ENCODE measurements at regions not wholly inside any gene's neighbourhood (a gene's known extent, or its start where the extent isn't known, plus 50 kb on each side); places are given as distances from the start of the nearest gene placed in this dataset.

DNA sequence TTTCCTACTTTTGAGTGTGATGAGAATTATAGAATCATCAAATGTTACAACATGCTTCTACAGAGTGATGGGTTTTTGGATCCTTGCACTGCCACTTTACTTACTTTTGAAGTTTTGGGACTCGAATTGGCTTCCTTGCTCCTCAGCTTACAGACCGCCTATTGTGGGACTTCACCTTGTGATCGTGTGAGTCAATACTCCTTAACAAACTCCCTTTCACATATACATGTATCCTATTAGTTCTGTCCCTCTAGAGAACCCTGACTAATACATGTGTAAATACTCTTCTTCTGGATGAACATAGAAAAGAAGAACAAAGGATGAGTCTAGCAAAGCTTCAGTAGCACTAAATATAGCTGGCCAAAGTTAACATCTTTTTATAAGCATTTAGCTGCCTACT lies 98.7 kb upstream of the PDE4D start:
- TF ChIP-seq CTCF (IDR thresholded peaks at IDR 0.05) = no peak
- Histone ChIP-seq H3K4me3 (no peak overlapping the region), H3K36me3 (no peaks in the 10 kb centered on the region), H3K9ac (ENCODE audit: low read depth in 2 of 2, low read length in 2 of 2) (no peak overlapping the region), H3K9me3 (no peaks in the 10 kb centered on the region), H3K27ac (no peak overlapping the region), H3K4me1 (no peaks in the 10 kb centered on the region), H3K27me3 (no peaks in the 10 kb centered on the region)
- intact Hi-C loops (cut with DNase I) = no loop called here
- DNase-seq = no peak

DNA sequence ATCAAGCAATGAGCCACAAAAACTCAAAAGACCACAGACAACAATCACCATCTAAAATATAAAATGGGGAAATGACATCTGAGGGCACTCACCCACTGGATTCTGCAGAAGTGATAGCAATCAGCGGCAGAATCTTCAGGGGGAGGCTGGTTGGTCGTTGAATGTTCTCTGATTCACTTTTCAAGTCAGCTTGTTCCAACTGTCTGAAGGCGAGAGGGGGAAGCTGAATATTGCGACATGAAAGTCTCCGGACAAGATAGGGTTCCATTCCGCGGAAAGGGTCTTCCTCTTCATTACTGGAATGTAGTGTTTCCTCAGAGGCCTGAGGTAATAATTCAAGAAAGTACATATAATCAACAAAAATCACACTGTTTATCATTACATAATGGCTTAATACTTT lies 94.9 kb upstream of the PDE4D start:
- no peak for TF ChIP-seq CTCF (IDR thresholded peaks at IDR 0.05)

DNA sequence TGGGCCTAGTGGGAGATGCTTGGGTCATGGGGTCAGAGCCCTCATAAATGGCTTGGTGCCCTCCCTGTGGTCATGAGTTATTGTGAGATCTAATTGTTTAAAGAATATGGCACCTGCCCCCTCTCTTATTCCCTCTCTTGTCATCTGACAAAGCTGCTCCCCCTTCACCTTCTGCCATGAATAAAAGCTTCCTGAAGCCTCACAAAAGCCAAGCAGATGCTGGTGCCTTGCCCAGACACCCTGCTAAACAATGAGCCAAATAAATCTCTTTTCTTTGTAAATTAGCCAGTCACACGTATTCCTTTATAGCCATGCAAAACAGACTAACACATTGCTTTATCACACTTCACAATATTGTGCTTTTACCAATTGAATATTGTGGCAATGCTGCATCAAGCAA lies 82.8 kb upstream of the PDE4D start:
- Histone ChIP-seq H3K27ac (no peak overlapping the region), H3K4me3 (no peak overlapping the region), H3K4me1 (no peaks in the 10 kb centered on the region), H3K9ac (ENCODE audit: low read depth in 2 of 2, low read length in 2 of 2) (no peak overlapping the region), H3K27me3 (no peaks in the 10 kb centered on the region), H3K36me3 (no peaks in the 10 kb centered on the region), H3K9me3 (no peaks in the 10 kb centered on the region)
- no peak for TF ChIP-seq CTCF (IDR thresholded peaks at IDR 0.05)
- intact Hi-C loops (cut with DNase I) = no loop called here
- no peak for DNase-seq

More for the DNA sequence above, 94.9 kb upstream of the PDE4D start:
- Histone ChIP-seq H3K9ac (ENCODE audit: low read depth in 2 of 2, low read length in 2 of 2) (no peak overlapping the region), H3K4me1 (no peaks in the 10 kb centered on the region), H3K27ac (no peak overlapping the region), H3K9me3 (no peaks in the 10 kb centered on the region), H3K36me3 (no peaks in the 10 kb centered on the region), H3K4me3 (no peak overlapping the region), H3K27me3 (no peaks in the 10 kb centered on the region)
- intact Hi-C loops (cut with DNase I) = no loop called here
- no peak for DNase-seq

DNA sequence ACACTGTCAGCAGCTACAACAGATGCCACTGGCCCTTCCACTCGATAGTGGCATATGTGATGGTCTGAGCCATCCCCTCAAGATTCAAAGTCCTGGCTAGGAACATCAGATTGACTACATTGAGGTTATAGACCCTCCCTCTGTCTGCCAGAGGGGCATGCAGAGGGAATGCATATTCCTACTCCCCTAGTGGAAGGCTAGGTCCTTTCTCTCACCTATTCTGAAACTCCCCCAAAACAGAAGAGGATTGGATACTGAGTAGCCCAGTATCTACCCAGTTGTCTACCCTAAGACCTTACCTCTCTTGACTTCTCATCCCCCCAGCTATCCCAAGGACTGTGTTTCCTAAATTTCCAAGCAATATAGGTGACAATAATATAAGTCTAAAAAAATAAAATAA lies 78.5 kb upstream of the PDE4D start:
- Histone ChIP-seq H3K36me3 (no peaks in the 10 kb centered on the region), H3K4me1 (no peaks in the 10 kb centered on the region), H3K27ac (no peak overlapping the region), H3K9ac (ENCODE audit: low read depth in 2 of 2, low read length in 2 of 2) (no peak overlapping the region), H3K9me3 (no peaks in the 10 kb centered on the region), H3K27me3 (no peaks in the 10 kb centered on the region), H3K4me3 (no peak overlapping the region)
- intact Hi-C loops (cut with DNase I) = no loop called here
- TF ChIP-seq CTCF (IDR thresholded peaks at IDR 0.05) = no peak
- DNase-seq = no peak

DNA sequence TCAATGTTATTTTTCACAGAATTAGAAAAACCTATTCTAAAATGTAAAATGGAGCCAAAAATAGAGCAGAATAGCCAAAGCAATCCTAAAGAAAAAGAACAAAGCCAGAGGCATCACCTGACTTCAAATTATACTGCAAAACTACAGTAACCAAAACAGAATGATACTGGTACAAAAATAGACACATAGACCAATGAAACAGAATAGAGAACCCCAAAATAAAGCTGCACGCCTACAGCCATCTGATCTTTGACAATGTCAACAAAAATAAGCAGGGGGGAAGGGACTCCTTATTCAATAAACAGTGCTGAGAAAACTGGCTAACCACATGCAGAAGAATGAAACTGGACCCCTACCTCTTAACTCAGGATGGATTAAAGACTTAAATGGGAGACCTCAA lies 65.8 kb upstream of the PDE4D start:
- H3K27me3 ChIP-seq = no peaks in the 10 kb centered on the region
- no peak overlapping the region for H3K4me3 ChIP-seq
- no peak overlapping the region for H3K9ac ChIP-seq (ENCODE audit: low read depth in 2 of 2, low read length in 2 of 2)
- H3K4me1 ChIP-seq = no peaks in the 10 kb centered on the region
- no peak for DNase-seq
- no peak for TF ChIP-seq CTCF (IDR thresholded peaks at IDR 0.05)
- no peaks in the 10 kb centered on the region for H3K36me3 ChIP-seq
- H3K9me3 ChIP-seq = no peaks in the 10 kb centered on the region
- intact Hi-C loops (cut with DNase I) = no loop called here
- H3K27ac ChIP-seq = no peak overlapping the region

Measured in colonic mucosa (tissue), 4 donors.